IPS-15b (cell line): ENCODE measurements at regions not wholly inside any gene's neighbourhood (a gene's known extent, or its start where the extent isn't known, plus 50 kb on each side); places are given as distances from the start of the nearest gene placed in this dataset.
"Not testable (repeated sequence)": the region's sequence is repeated elsewhere in the genome, so short reads cannot be mapped to it uniquely, and the experiment has no call there.

ENCODE experiments used
- H3K27me3 ChIP-seq: one replicate; pipeline ENCODE4 v1.6.1; 2013; ENCODE audit warnings: low read length; ENCODE audit not compliant: control insufficient read depth, insufficient read depth
- H3K36me3 ChIP-seq: one replicate; pipeline ENCODE4 v1.6.1; 2013; ENCODE audit warnings: low read length; ENCODE audit not compliant: control insufficient read depth, insufficient read depth
- H3K4me1 ChIP-seq: one replicate; pipeline ENCODE4 v1.6.1; 2013; ENCODE audit warnings: mild to moderate bottlenecking, low read length; ENCODE audit not compliant: control insufficient read depth, insufficient read depth
- H3K4me3 ChIP-seq: one replicate; pipeline ENCODE4 v1.5.1; 2013; ENCODE audit warnings: low read depth, low read length
- H3K9ac ChIP-seq: one replicate; pipeline ENCODE4 v1.6.1; 2013; ENCODE audit warnings: low read depth, mild to moderate bottlenecking, low read length
- H3K9me3 ChIP-seq: one replicate; pipeline ENCODE4 v1.6.1; 2013; ENCODE audit warnings: mild to moderate bottlenecking, low read length; ENCODE audit not compliant: control insufficient read depth, insufficient read depth

- peaks cover 3% of the 10 kb centered on the region for H3K4me1 ChIP-seq
- no peaks in the 10 kb centered on the region for H3K36me3 ChIP-seq
- no peaks in the 10 kb centered on the region for H3K27me3 ChIP-seq
- no peak overlapping the region for H3K4me3 ChIP-seq
- H3K9ac ChIP-seq = no peak overlapping the region
- no peaks in the 10 kb centered on the region for H3K9me3 ChIP-seq
Measured at GRCh38 chr9:87353301-87353700, 144.4 kb upstream of the DAPK1 start.

GRCh38 chr9:87354147-87354546, 143.5 kb upstream of the DAPK1 start:
- Histone ChIP-seq H3K4me3 (no peak overlapping the region), H3K36me3 (no peaks in the 10 kb centered on the region)

GRCh38 chr9:87357600-87357999, 140.1 kb upstream of the DAPK1 start:
- Histone ChIP-seq H3K9ac (no peak overlapping the region), H3K4me1 (peaks cover 8% of the 10 kb centered on the region), H3K9me3 (no peaks in the 10 kb centered on the region)

More at GRCh38 chr9:87354147-87354546, 143.5 kb upstream of the DAPK1 start:
- Histone ChIP-seq H3K9me3 (no peaks in the 10 kb centered on the region), H3K4me1 (peaks cover 8% of the 10 kb centered on the region), H3K27me3 (no peaks in the 10 kb centered on the region), H3K9ac (no peak overlapping the region)

GRCh38 chr9:87359264-87359663, 138.4 kb upstream of the DAPK1 start:
- Histone ChIP-seq H3K9ac (no peak overlapping the region), H3K27me3 (no peaks in the 10 kb centered on the region), H3K9me3 (no peaks in the 10 kb centered on the region), H3K36me3 (no peaks in the 10 kb centered on the region), H3K4me1 (peaks cover 8% of the 10 kb centered on the region), H3K4me3 (no peak overlapping the region)

More at GRCh38 chr9:87357600-87357999, 140.1 kb upstream of the DAPK1 start:
- no peaks in the 10 kb centered on the region for H3K27me3 ChIP-seq
- no peak overlapping the region for H3K4me3 ChIP-seq
- no peaks in the 10 kb centered on the region for H3K36me3 ChIP-seq

DNA sequence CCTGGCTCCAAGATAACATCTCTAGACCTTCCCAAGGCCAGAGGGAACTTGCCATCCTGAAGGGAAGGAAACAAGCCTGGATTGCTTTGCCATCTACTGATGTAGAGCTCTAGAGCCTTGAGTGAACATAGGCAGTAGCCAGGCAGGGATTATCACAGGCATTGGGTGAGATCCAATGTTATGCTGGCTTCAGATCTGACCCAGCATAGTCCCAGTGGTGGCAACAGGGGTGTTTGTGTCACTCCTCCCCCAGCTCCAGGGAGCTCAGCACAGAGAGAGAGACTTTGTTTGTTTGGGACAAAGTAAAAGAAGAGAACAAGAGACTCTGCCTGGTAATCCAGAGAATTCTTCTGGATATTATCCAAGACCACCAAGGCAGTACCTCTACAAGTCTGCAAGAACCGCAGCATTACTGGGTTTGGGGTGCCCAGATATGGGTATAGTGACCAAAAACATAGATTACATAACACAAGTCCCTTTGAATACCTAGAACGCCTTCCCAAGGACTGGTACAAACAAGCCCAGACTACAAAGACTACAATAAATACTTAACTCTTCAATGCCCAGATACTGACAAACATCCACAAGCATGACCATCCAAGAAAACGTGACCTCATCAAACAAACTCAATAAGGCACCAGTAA, 137.6 kb upstream of the DAPK1 start:
- Histone ChIP-seq H3K4me3 (no peak overlapping the region), H3K9me3 (no peaks in the 10 kb centered on the region), H3K9ac (no peak overlapping the region), H3K36me3 (no peaks in the 10 kb centered on the region), H3K4me1 (peaks cover 8% of the 10 kb centered on the region), H3K27me3 (no peaks in the 10 kb centered on the region)

DNA sequence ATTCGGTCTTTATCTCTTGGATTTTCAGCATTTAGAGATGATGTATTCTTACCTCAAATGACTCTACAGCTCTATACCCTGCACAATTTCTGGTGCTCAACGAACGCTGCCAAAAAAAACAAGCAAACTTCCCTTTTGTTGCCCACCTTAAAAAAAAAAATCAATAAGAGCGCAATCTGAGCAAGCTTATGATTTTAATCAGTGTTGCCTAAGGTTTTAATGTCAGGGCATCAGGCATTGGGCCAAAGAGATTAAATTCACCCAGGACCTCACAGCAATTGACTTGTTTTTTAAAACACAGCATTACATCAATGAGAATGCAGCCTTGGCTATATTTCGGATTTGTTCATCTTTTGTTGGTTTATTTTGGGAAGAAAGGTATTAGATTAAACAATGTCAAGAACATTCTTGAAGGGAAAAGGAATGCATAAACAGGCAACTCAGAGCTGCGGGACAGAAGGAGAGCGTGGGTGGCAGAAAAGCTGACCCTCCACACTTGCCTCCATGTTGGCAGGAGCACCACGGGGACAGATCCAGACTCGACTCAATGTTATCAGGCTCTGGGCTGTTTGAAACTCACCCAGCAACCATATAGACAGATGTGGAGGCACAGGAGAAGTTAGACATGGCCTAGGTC, 127.5 kb upstream of the DAPK1 start:
- Histone ChIP-seq H3K27me3 (no peaks in the 10 kb centered on the region), H3K4me3 (no peak overlapping the region), H3K36me3 (no peaks in the 10 kb centered on the region), H3K9me3 (no peaks in the 10 kb centered on the region), H3K4me1 (peaks cover 12% of the 10 kb centered on the region), H3K9ac (no peak overlapping the region)

DNA sequence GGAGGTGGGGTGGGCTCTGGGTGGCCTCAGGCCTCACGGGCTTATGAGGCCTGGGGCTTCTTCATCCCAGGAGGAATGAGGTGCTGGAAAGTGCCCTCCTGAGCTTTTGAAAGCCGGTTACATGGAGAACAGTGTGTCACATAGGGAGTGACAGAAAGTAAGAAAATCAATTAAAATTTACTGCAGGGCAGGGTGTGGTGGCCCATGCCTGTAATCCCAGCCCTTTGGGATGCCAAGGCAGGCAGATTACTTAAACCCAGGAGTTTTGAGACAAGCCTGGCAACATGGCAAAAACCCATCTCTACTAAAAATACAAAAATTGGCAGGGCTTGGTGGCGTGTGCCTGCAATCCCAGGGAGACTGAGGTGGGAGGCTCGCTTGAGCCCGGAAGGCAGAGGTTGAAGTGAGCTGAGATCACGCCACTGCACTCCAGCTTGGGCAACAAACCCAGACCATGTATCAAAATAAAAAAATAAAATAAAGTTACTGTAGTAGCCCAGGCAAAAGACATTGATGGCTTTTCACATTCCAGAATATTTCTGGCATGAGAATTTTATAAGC, 125.8 kb upstream of the DAPK1 start:
- no peak overlapping the region for H3K9ac ChIP-seq
- no peaks in the 10 kb centered on the region for H3K9me3 ChIP-seq
- no peaks in the 10 kb centered on the region for H3K27me3 ChIP-seq
- H3K36me3 ChIP-seq = no peaks in the 10 kb centered on the region
- H3K4me3 ChIP-seq = no peak overlapping the region
- H3K4me1 ChIP-seq = peaks cover 18% of the 10 kb centered on the region

- no peaks in the 10 kb centered on the region for H3K9me3 ChIP-seq
- H3K27me3 ChIP-seq = no peaks in the 10 kb centered on the region
- H3K4me1 ChIP-seq = peaks cover 18% of the 10 kb centered on the region
- H3K36me3 ChIP-seq = no peaks in the 10 kb centered on the region
- H3K4me3 ChIP-seq = no peak overlapping the region
- H3K9ac ChIP-seq = no peak overlapping the region
Measured at GRCh38 chr9:87372356-87372851, 125.3 kb upstream of the DAPK1 start.

GRCh38 chr9:87374023-87374919, 123.4 kb upstream of the DAPK1 start:
- H3K27me3 ChIP-seq, H3K36me3 ChIP-seq, H3K9me3 ChIP-seq, H3K4me3 ChIP-seq, H3K9ac ChIP-seq: not testable (repeated sequence)
- H3K4me1 ChIP-seq = peaks cover 18% of the 10 kb centered on the region

GRCh38 chr9:87375397-87376073, 122.1 kb upstream of the DAPK1 start:
- peaks cover 18% of the 10 kb centered on the region for H3K4me1 ChIP-seq
- H3K9me3 ChIP-seq = no peaks in the 10 kb centered on the region
- no peaks in the 10 kb centered on the region for H3K36me3 ChIP-seq
- no peaks in the 10 kb centered on the region for H3K27me3 ChIP-seq
- H3K9ac ChIP-seq = no peak overlapping the region
- H3K4me3 ChIP-seq = no peak overlapping the region

- Histone ChIP-seq H3K36me3 (no peaks in the 10 kb centered on the region), H3K27me3 (no peaks in the 10 kb centered on the region), H3K4me1 (peaks cover 16% of the 10 kb centered on the region), H3K4me3 (no peak overlapping the region), H3K9me3 (no peaks in the 10 kb centered on the region), H3K9ac (no peak overlapping the region)
Measured at GRCh38 chr9:87378676-87379075, 119.0 kb upstream of the DAPK1 start.
